CD14-positive monocyte (primary cell): ENCODE measurements at regions not wholly inside any gene's neighbourhood (a gene's known extent, or its start where the extent isn't known, plus 50 kb on each side); places are given as distances from the start of the nearest gene placed in this dataset.

Experiments used
- DNase-seq, 3 donors: peaks; one replicate each; pipeline ENCODE4 v3.0.0-alpha.2; 2011 to 2022
- H2AFZ ChIP-seq: 2 replicates; pipeline ENCODE4 v1.6.0; 2012; ENCODE audit warnings: mild to moderate bottlenecking, low read depth, low read length, inconsistent platforms; ENCODE audit not compliant: insufficient read depth, poor library complexity, severe bottlenecking
- H3K27ac ChIP-seq, 2 donors: 1 replicate in 1 of 2; 2 replicates in 1 of 2; pipeline ENCODE4 v1.5.1; 2012 to 2013; ENCODE audit warnings: low read length in 2 of 2, control low read depth in 1 of 2, inconsistent platforms in 1 of 2, low read depth in 1 of 2, mild to moderate bottlenecking in 1 of 2
- H3K27me3 ChIP-seq, 2 donors: one replicate each; pipeline versions ENCODE4 v1.6.0 to v1.6.1; 2011 to 2013; ENCODE audit warnings: low read length in 2 of 2; ENCODE audit not compliant: control insufficient read depth in 2 of 2, insufficient read depth in 2 of 2
- H3K36me3 ChIP-seq, 2 donors: replicated peaks in 1 of 2; 1 replicate in 1 of 2; 2 replicates in 1 of 2; pipeline versions ENCODE4 v1.5.1 to v1.6.1; 2012 to 2013; ENCODE audit warnings: low read length in 2 of 2, control low read depth in 1 of 2, inconsistent platforms in 1 of 2, mild to moderate bottlenecking in 1 of 2; ENCODE audit not compliant: insufficient read depth in 2 of 2, control insufficient read depth in 1 of 2
- H3K4me1 ChIP-seq, 2 donors: 1 replicate in 1 of 2; 2 replicates in 1 of 2; pipeline versions ENCODE4 v1.5.1 to v1.6.1; 2012 to 2013; ENCODE audit warnings: low read length in 2 of 2, control low read depth in 1 of 2, inconsistent platforms in 1 of 2, mild to moderate bottlenecking in 1 of 2, moderate library complexity in 1 of 2; ENCODE audit not compliant: insufficient read depth in 2 of 2, control insufficient read depth in 1 of 2
- H3K4me2 ChIP-seq: replicated peaks from 2 replicates; pipeline ENCODE3; 2012; ENCODE audit warnings: low read length, moderate library complexity, mild to moderate bottlenecking; ENCODE audit not compliant: poor library complexity, severe bottlenecking; ENCODE audit errors: extremely low read depth
- H3K4me3 ChIP-seq, 3 experiments: fragments of 200-600 bp in 1 of 3; sonication (generic) in 1 of 3; replicated peaks in 1 of 3; 1 replicate in 2 of 3; 2 replicates in 1 of 3; pipeline ENCODE4 v1.5.1; 2011 to 2013; ENCODE audit warnings: low read length in 3 of 3, mild to moderate bottlenecking in 3 of 3, control low read depth in 2 of 3, low read depth in 2 of 3, inconsistent platforms in 1 of 3, moderate library complexity in 1 of 3
- H3K79me2 ChIP-seq: 2 replicates; pipeline ENCODE4 v1.6.0; 2012; ENCODE audit warnings: mild to moderate bottlenecking, control low read depth, inconsistent platforms, low read length, moderate library complexity; ENCODE audit not compliant: insufficient read depth
- H3K9ac ChIP-seq: 2 replicates; pipeline ENCODE4 v1.6.0; 2017; ENCODE audit warnings: low read length, mild to moderate bottlenecking; ENCODE audit not compliant: insufficient read depth, poor library complexity, severe bottlenecking
- H3K9me3 ChIP-seq, 2 donors: replicated peaks in 1 of 2; 1 replicate in 1 of 2; 2 replicates in 1 of 2; pipeline versions ENCODE4 v1.5.1 to v1.6.1; 2012 to 2013; ENCODE audit warnings: low read length in 2 of 2, control low read depth in 1 of 2; ENCODE audit not compliant: control insufficient read depth in 1 of 2, insufficient read depth in 1 of 2
- H4K20me1 ChIP-seq: 2 replicates; pipeline ENCODE4 v1.6.0; 2012; ENCODE audit warnings: mild to moderate bottlenecking, low read length, control low read depth, moderate library complexity; ENCODE audit not compliant: insufficient read depth
- H3K27ac Mint-ChIP-seq, 7 donors: one replicate each; pipeline ENCODE4 v1.8.0; 2020; ENCODE audit warnings: mild to moderate bottlenecking in 7 of 7, mixed read lengths in 7 of 7, moderate library complexity in 6 of 7, inconsistent platforms in 2 of 7
- H3K27me3 Mint-ChIP-seq, 3 donors: one replicate each; pipeline ENCODE4 v1.8.0; 2021 to 2022; ENCODE audit warnings: low read depth in 3 of 3, mild to moderate bottlenecking in 3 of 3, mixed read lengths in 3 of 3, moderate library complexity in 3 of 3, inconsistent platforms in 1 of 3
- H3K36me3 Mint-ChIP-seq, 2 donors: one replicate each; pipeline ENCODE4 v1.8.0; 2020; ENCODE audit warnings: mixed read lengths in 2 of 2, inconsistent platforms in 1 of 2, mild to moderate bottlenecking in 1 of 2
- H3K4me1 Mint-ChIP-seq: one replicate; pipeline ENCODE4 v1.8.0; 2020; ENCODE audit warnings: mild to moderate bottlenecking, mixed read lengths
- H3K4me3 Mint-ChIP-seq, 2 donors: one replicate each; pipeline ENCODE4 v1.8.0; 2020; ENCODE audit warnings: mild to moderate bottlenecking in 2 of 2, mixed read lengths in 2 of 2, moderate library complexity in 1 of 2
- H3K9me3 Mint-ChIP-seq, 7 donors: one replicate each; pipeline ENCODE4 v1.8.0; 2020 to 2022; ENCODE audit warnings: mixed read lengths in 7 of 7, mild to moderate bottlenecking in 6 of 7, moderate library complexity in 6 of 7, inconsistent platforms in 2 of 7
- CTCF ChIP-seq: fragments of 200-600 bp; IDR thresholded peaks from one replicate; pipeline ENCODE4 v1.8.0; 2022; ENCODE audit warnings: antibody characterized with exemption, mild to moderate bottlenecking
- WGBS: methylation state at CpG from one replicate; pipeline ENCODE4 v1.1.5; 2013; ENCODE audit warnings: missing lambda C conversion rate; ENCODE audit not compliant: insufficient coverage; 5-methylcytosine and 5-hydroxymethylcytosine counted together
- intact Hi-C, 2 donors: fragments of 100-400 bp; cut with micrococcal nuclease; formaldehyde crosslinking; loops; one replicate each; pipeline versions ENCODE4 v1.15.0 to v1.15.1; 2023

DNA sequence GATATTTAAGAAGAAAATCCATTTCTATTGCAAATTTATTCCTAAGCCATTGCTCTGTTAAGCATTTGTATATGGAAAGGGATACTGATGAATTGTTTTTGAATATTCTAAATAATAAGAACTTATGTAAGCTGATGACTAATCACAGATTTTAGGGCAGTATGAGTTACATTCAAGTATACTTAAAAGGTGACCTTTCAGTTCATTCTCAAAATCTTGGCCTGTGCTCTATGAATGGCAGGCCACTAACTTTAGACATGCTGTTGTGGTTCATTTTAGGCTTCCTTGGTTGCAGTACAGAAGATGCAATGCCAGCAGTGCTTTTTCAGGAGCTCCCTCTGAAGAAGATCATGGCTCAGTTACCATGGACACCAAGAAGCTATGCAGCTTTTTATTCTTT, 380.4 kb downstream of the CENPW start:
- Histone ChIP-seq H3K79me2 (no peaks in the 10 kb centered on the region), H3K4me2 (no peak overlapping the region), H3K9me3 (peaks cover 0 to 2% of the 10 kb centered on the region in 2 donors), H3K36me3 (no peaks in the 10 kb centered on the region), H3K9ac (no peak overlapping the region), H3K27me3 (no peaks in the 10 kb centered on the region), H3K4me1 (no peaks in the 10 kb centered on the region), H2AFZ (no peak overlapping the region), H3K4me3 (no peak overlapping the region), H4K20me1 (no peaks in the 10 kb centered on the region), H3K27ac (no peak overlapping the region)
- no peak overlapping the region for H3K4me3 Mint-ChIP-seq
- H3K9me3 Mint-ChIP-seq: peaks cover 0 to 8% (median 0%) of the 10 kb centered on the region in 7 donors
- H3K4me1 Mint-ChIP-seq: no peaks in the 10 kb centered on the region
- DNase-seq: no peak
- no peak overlapping the region for H3K27ac Mint-ChIP-seq
- intact Hi-C loops: no loop called here
- H3K36me3 Mint-ChIP-seq: no peaks in the 10 kb centered on the region
- no peak for TF ChIP-seq CTCF
- no peaks in the 10 kb centered on the region for H3K27me3 Mint-ChIP-seq

- no peaks in the 10 kb centered on the region for H3K4me1 Mint-ChIP-seq
- H3K4me2 ChIP-seq: no peak overlapping the region
- no peak overlapping the region for H2AFZ ChIP-seq
Measured at GRCh38 chr6:126721581-126722160, 381.8 kb downstream of the CENPW start.

More at GRCh38 chr6:126721581-126722160, 381.8 kb downstream of the CENPW start:
- Histone ChIP-seq H3K27ac (no peak overlapping the region), H3K79me2 (no peaks in the 10 kb centered on the region), H3K9me3 (peaks cover 0 to 7% of the 10 kb centered on the region in 2 donors), H4K20me1 (no peaks in the 10 kb centered on the region), H3K4me3 (no peak overlapping the region), H3K27me3 (no peaks in the 10 kb centered on the region), H3K36me3 (no peaks in the 10 kb centered on the region), H3K4me1 (no peaks in the 10 kb centered on the region), H3K9ac (no peak overlapping the region)
- H3K36me3 Mint-ChIP-seq: no peaks in the 10 kb centered on the region
- no peaks in the 10 kb centered on the region for H3K27me3 Mint-ChIP-seq
- WGBS: no CpG with 5 or more reads among the region's 1 CpG
- intact Hi-C loops: no loop called here
- H3K4me3 Mint-ChIP-seq: no peak overlapping the region
- no peak overlapping the region for H3K27ac Mint-ChIP-seq
- H3K9me3 Mint-ChIP-seq: peaks cover 0 to 16% (median 7%) of the 10 kb centered on the region in 7 donors
- TF ChIP-seq CTCF: no peak
- DNase-seq: no peak
